Natural killer cell treated with Interleukin-12 subunit alpha and Interleukin-12 subunit beta and Interleukin-15 and Interleukin-18, amount 100 ng/mL, for 72 hours (primary cell): ENCODE measurements at regions not wholly inside any gene's neighbourhood (a gene's known extent, or its start where the extent isn't known, plus 50 kb on each side); places are given as distances from the start of the nearest gene placed in this dataset.

ENCODE experiments used
- ATAC-seq, 2 donors: fragments of 150-1000 bp; cut with Tn5 transposase in 1 of 2; sonication (Bioruptor Pico), chemical (Tn5 transposase) in 1 of 2; 2 replicates each; pipeline ENCODE4 v1.10.0; 2021
- DNase-seq: peaks from one replicate; pipeline ENCODE4 v3.0.0; 2022; ENCODE audit warnings: low spot score
- H3K27ac Mint-ChIP-seq, 2 donors: 1 replicate in 1 of 2; 2 replicates in 1 of 2; pipeline ENCODE4 v1.8.0; 2022; ENCODE audit warnings: mixed read lengths in 2 of 2, mild to moderate bottlenecking in 1 of 2, moderate library complexity in 1 of 2
- H3K27me3 Mint-ChIP-seq, 2 donors: 1 replicate in 1 of 2; 2 replicates in 1 of 2; pipeline ENCODE4 v1.8.0; 2022; ENCODE audit warnings: mixed read lengths in 2 of 2
- H3K36me3 Mint-ChIP-seq: one replicate; pipeline ENCODE4 v1.8.0; 2022; ENCODE audit warnings: mixed read lengths
- H3K4me1 Mint-ChIP-seq, 2 donors: 1 replicate in 1 of 2; 2 replicates in 1 of 2; pipeline ENCODE4 v1.8.0; 2022; ENCODE audit warnings: low read depth in 2 of 2, mixed read lengths in 2 of 2, mild to moderate bottlenecking in 1 of 2
- H3K4me3 Mint-ChIP-seq: one replicate; pipeline ENCODE4 v1.8.0; 2022; ENCODE audit warnings: mixed read lengths
- H3K9me3 Mint-ChIP-seq: 2 replicates; pipeline ENCODE4 v1.8.0; 2022; ENCODE audit warnings: mixed read lengths

DNA sequence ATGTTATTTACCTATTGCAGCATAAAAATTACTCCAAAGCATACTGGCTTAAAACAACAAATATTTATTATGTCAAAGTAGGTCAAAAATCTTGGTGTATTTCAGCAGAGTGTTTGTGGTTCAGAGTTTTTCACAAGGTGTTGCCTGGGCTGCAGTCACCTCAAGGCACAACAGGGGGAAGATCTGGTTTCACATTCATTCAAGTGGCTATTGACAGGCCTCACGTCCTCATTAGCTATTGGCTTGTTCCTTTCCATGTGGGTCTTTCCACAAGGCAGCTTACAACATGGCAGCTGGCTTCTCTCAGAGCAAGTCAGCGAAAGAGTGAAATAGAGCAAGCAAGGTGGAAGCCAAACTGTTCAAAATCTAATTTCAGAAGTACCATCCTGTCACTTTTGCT, 602.9 kb downstream of the OLFM4 start:
- Mint-ChIP-seq H3K4me1 (no peaks in the 10 kb centered on the region), H3K27ac (no peak overlapping the region), H3K36me3 (no peaks in the 10 kb centered on the region), H3K9me3 (peaks cover 10% of the 10 kb centered on the region), H3K27me3 (no peaks in the 10 kb centered on the region), H3K4me3 (no peak overlapping the region)
- no peak for ATAC-seq
- DNase-seq = no peak

DNA sequence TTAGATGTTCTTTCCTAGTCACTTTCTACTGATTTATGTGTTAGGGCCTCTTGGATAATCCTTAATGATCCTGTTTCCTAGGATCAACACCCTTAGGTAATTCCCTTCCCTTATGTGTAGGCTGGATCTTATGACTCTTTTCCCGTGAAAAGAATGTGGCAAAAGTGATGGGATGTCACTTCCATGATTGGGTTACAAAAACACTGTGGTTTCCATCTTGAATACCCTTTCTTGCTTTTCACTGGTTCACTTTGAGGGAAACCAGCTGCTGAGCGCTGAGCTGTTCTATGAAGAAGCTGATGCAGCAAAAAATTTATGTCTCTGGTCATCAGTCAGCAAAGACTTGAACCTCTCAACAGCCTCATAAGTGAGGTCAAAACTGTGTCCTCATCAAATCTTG, 609.4 kb downstream of the OLFM4 start:
- Mint-ChIP-seq H3K27ac (no peak overlapping the region), H3K9me3 (peaks cover 13% of the 10 kb centered on the region), H3K4me3 (no peak overlapping the region), H3K36me3 (no peaks in the 10 kb centered on the region), H3K27me3 (no peaks in the 10 kb centered on the region), H3K4me1 (no peaks in the 10 kb centered on the region)
- DNase-seq (no peak), ATAC-seq (no peak)

DNA sequence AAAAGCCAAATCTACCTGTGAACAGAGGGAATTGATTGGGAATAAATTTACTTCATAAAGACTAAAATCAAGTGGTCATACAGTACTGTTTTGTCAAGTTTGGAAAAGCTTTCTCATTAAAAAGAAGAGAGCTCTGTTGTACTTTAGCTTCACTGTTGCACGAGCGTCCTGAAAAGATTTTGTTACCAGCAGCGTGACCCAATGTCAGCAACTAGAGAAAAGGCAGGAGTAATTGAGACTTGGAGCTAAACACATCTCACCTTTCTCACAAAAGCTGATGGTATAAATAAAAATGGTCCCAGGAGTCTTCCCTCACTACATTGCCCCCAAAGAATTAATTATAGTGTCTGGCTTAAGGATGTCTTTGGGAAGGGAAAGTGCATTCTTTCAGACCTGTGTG, 613.7 kb downstream of the OLFM4 start:
- Mint-ChIP-seq H3K27ac (no peak overlapping the region), H3K36me3 (no peaks in the 10 kb centered on the region), H3K4me3 (no peak overlapping the region), H3K9me3 (peaks cover 20% of the 10 kb centered on the region), H3K27me3 (no peaks in the 10 kb centered on the region), H3K4me1 (no peaks in the 10 kb centered on the region)
- no peak for ATAC-seq
- DNase-seq = no peak

DNA sequence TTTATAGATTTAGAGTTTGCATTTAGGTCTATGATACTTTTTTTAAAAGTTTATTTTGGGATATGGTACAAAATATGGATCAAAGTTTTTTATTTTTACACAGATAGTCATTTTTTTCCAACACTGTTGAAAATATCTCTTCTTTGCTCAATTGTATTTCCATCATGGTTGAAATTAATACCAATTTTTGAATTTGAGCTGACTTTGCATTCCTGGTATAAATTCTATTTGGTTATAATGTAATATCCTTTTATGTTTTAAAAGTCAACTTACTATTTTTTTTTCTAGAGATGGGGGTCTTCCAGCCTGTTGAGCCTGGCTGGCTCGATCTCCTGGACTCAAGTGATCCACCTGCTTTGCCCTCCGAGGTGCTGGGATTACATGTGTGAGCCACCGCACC, 620.1 kb downstream of the OLFM4 start:
- no peak for DNase-seq
- Mint-ChIP-seq H3K4me1 (no peaks in the 10 kb centered on the region), H3K36me3 (no peaks in the 10 kb centered on the region), H3K4me3 (no peak overlapping the region), H3K9me3 (peaks cover 11% of the 10 kb centered on the region), H3K27me3 (no peaks in the 10 kb centered on the region), H3K27ac (no peak overlapping the region)
- no peak for ATAC-seq

DNA sequence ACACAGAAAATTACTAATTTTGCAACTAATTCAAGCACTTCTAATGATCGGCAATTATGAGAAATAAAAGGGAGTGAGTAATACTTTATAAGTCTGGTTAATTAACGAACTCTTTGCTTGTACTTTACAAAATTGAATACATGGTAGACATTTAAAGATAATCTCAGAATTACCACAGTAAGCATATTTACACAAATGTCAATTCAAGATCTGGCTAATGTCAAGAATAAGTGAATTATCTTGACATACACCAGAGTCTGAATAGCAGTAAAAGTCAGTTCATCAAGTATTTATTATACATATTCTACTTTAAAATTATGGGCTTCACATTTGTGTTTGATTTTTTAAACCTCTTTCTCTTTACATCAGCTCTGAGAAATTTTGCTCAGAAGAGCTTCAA, 643.4 kb downstream of the OLFM4 start:
- no peak for DNase-seq
- H3K27ac Mint-ChIP-seq = no peak overlapping the region

DNA sequence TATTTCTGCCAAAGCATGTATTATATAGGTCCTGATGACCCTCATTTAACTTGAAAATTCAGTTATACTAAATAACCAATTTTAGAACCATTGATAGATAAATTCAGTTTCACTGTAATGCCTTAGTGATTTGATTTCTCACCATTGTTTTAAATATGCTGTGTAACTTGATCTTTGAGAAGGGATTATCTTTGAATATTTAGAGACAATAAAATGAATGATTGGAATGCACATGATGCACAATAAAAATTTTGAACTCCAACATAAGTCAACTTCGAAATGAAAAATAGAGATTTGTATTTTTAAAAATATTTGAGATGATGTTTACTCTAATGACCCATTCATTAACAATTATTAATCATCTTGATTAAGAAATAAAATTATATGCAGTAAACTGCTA, 654.5 kb downstream of the OLFM4 start:
- DNase-seq (no peak), ATAC-seq (no peak)
- Mint-ChIP-seq H3K36me3 (peaks cover 9% of the 10 kb centered on the region), H3K27ac (no peak overlapping the region), H3K9me3 (peaks cover 14% of the 10 kb centered on the region), H3K4me3 (no peak overlapping the region), H3K27me3 (no peaks in the 10 kb centered on the region), H3K4me1 (no peaks in the 10 kb centered on the region)

More for the DNA sequence above, 643.4 kb downstream of the OLFM4 start:
- H3K27me3 Mint-ChIP-seq = no peaks in the 10 kb centered on the region
- H3K9me3 Mint-ChIP-seq = peaks cover 10% of the 10 kb centered on the region
- H3K4me1 Mint-ChIP-seq = no peaks in the 10 kb centered on the region
- H3K4me3 Mint-ChIP-seq = no peak overlapping the region
- ATAC-seq = no peak
- peaks cover 7% of the 10 kb centered on the region for H3K36me3 Mint-ChIP-seq

DNA sequence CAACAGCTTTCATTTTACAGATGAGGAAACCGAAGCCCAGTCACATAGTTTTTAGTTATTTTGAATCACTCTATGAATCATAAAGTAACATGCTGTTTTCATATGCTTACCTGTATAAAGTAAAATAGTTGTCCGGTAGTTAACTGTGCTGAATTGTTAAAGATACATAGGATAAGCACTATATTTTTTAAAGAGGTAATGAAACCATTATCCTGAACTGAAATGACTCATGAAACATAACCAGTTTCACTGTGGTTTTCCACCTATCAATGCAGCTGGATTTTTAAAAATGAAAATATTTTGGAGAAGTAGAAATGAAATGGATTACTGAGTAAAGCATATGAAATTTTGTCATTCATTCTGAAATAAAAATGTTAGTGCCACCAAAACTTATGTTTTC, 655.0 kb downstream of the OLFM4 start:
- Mint-ChIP-seq H3K4me3 (no peak overlapping the region), H3K36me3 (peaks cover 10% of the 10 kb centered on the region), H3K27ac (no peak overlapping the region)

DNA sequence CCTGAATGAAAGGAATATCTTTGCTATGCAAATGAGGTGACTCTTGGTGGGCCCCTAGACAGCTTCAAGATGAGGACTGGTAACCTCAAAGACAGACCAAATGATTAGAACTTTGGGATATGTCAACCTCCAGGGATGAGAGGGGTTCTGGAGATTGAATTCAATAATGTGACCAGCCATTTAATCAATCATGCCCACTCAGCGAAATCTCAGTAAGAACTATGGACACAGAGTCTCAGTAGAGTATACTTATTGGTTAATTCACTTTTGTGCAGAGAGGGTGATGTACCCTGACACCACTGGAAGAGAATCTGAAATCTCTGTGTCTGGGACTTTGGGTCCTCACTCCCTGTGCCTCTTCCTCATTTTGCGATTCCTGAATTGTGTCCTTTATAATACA, 662.8 kb downstream of the OLFM4 start:
- H3K27me3 Mint-ChIP-seq = no peaks in the 10 kb centered on the region
- ATAC-seq (no peak), DNase-seq (no peak)
- H3K9me3 Mint-ChIP-seq = peaks cover 17% of the 10 kb centered on the region
- H3K36me3 Mint-ChIP-seq = peaks cover 6% of the 10 kb centered on the region
- H3K4me1 Mint-ChIP-seq = no peaks in the 10 kb centered on the region
- no peak overlapping the region for H3K27ac Mint-ChIP-seq
- H3K4me3 Mint-ChIP-seq = no peak overlapping the region

More for the DNA sequence above, 655.0 kb downstream of the OLFM4 start:
- ATAC-seq (no peak), DNase-seq (no peak)
- peaks cover 18% of the 10 kb centered on the region for H3K9me3 Mint-ChIP-seq
- no peaks in the 10 kb centered on the region for H3K4me1 Mint-ChIP-seq
- H3K27me3 Mint-ChIP-seq = no peaks in the 10 kb centered on the region

DNA sequence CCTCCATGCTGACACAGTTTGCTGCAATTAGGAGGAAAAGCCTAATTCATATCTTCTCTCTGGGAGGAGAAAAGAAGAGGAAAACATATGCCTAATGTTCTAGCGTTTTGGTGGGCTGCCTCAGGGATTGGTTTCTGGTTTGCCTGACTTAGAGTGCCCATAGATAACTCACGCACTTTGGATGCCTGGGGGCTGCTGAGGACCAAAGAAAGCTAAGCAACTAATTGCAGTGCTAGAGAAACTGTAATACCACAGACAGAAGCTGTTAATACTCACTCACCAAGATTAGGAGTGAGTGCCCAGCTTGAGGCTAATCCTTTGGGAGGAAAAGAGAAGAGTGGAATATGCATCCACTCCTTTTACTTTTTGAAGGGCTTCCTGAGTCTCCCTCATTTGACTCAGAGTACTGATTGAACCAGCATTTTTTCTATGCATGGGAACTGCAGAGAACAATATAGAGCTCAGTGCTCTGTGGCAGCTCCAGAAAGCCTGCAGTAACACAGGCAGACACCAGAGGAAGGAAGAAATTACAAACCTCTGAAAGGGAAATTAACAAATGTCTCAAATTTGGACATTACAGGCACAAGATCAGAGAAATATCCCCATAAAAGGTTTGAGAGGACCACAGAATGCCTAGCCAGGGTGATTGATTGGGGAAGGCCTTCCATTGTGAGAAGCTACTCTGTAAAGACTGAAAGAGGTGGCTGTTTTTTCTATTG, 666.4 kb downstream of the OLFM4 start:
- ATAC-seq = no peak

DNA sequence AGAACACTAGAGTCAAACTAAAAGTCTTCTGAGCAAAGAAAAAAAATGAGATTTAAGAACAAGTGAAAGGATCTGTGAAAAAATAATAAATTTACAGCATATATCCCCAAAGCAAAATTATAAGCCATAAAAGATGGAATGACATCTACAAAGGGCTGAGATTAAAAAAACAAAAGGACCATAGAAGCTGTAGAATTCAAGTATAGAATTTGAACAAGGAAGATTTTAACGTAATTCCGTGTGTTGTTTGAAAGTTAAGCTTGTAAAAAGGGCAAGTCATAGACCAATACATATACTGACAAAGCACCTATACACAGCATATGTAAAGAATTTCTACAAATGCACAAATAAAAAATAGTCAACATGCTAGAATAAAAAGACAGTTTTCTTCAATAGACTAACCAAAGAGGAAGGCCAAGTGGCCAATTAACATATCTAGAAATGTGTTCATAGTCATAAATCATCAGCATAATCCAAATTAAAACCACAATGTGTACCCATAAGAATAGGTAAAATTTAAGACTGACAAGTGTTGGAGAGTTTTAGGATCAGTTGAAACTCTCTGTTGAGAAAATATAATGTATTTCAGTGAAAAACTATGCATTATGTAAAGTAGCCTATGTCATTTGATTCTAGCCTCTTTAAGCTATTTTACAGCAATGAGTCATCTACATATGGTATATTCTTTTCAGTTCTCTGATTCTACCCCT, 674.9 kb downstream of the OLFM4 start:
- Mint-ChIP-seq H3K27me3 (no peaks in the 10 kb centered on the region), H3K9me3 (peaks cover 14% of the 10 kb centered on the region), H3K4me1 (no peaks in the 10 kb centered on the region), H3K4me3 (no peak overlapping the region), H3K36me3 (peaks cover 7% of the 10 kb centered on the region), H3K27ac (no peak overlapping the region)
- DNase-seq (no peak), ATAC-seq (no peak)

More for the DNA sequence above, 666.4 kb downstream of the OLFM4 start:
- Mint-ChIP-seq H3K27ac (no peak overlapping the region), H3K36me3 (peaks cover 12% of the 10 kb centered on the region), H3K4me3 (no peak overlapping the region), H3K4me1 (no peaks in the 10 kb centered on the region), H3K27me3 (no peaks in the 10 kb centered on the region), H3K9me3 (peaks cover 18% of the 10 kb centered on the region)
- no peak for DNase-seq

DNA sequence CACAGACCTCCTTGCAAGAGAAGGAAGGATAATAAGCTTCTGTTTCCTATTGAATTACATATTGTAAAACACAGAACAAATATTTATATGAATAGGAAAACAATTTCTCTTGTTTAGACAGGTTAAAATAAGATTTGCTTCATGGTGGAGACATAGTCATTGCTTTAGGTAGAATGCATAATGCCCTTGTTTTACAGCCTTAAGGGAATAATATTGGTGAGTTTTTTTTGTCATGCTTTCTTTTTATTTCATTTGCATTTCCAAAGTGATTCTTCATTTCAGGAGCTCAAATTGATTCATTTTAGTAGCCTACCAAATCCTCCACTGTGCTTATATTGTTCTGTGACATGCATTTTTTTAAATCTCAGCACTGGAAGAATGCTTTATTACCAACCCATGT, 690.7 kb downstream of the OLFM4 start:
- H3K27ac Mint-ChIP-seq = no peak overlapping the region
- no peak for DNase-seq
- H3K27me3 Mint-ChIP-seq = no peaks in the 10 kb centered on the region
- no peak for ATAC-seq
- peaks cover 14% of the 10 kb centered on the region for H3K9me3 Mint-ChIP-seq
- H3K4me1 Mint-ChIP-seq = no peaks in the 10 kb centered on the region
- no peak overlapping the region for H3K4me3 Mint-ChIP-seq
- H3K36me3 Mint-ChIP-seq = peaks cover 6% of the 10 kb centered on the region

DNA sequence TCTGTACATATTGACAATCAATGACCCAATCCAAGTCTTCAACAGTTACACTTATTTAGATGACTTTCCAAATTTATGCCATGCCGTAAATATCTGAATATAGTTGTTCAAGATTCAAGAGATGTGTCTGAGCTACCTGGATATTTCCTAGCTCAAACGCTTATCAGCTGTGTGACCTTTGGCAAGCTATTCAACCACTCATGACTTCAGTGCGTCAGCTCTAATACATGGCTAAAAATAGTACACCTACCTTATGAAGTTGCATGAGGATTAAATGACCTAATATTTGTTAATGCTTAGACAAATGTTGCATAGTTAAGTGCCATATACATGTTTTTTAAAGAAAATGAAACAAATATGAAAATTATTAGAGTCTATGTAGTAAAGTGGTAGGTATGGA, 704.1 kb downstream of the OLFM4 start:
- ATAC-seq = no peak
- Mint-ChIP-seq H3K27me3 (no peaks in the 10 kb centered on the region), H3K27ac (no peak overlapping the region), H3K4me1 (no peaks in the 10 kb centered on the region), H3K36me3 (no peaks in the 10 kb centered on the region), H3K4me3 (no peak overlapping the region), H3K9me3 (peaks cover 15% of the 10 kb centered on the region)
- no peak for DNase-seq

DNA sequence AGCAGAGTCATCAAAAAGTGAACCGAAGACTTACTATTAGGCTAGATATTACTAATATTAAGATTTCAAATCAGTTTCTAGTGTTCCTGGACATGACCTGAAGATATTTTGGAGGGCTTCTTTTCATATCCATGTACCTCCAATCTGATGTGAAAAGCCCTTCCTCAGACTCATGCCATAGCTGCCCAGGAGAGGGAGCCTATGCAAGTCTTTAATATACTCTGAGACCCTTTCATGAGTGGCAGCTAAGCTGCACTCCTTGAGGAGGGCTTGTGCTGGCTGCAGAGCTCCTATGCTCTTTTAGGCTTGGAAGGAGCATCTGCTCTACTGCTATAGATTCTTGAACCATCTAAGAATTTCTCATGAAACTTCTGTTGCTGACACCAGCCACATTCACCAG, 715.3 kb downstream of the OLFM4 start:
- DNase-seq (no peak), ATAC-seq (no peak)
- Mint-ChIP-seq H3K27me3 (no peaks in the 10 kb centered on the region), H3K9me3 (peaks cover 17% of the 10 kb centered on the region), H3K27ac (no peak overlapping the region), H3K36me3 (peaks cover 5% of the 10 kb centered on the region), H3K4me1 (no peaks in the 10 kb centered on the region), H3K4me3 (no peak overlapping the region)

DNA sequence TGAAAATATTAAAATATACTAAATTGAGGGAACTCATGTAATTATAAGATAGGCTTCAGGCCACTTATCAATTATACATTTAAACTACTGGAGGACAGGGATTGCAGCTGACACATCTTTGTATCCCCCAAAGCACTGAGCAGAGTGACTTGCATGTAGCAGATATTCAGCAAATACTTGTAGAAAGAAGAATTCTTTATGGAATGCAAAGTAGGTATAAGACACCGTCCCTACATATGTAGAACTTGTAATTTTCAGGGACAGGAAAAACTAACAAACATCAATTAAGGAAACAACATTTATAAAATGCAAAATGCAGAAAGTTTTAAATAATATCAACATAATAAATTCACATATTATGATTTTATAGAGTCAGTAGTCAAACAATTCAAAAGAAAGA, 719.2 kb downstream of the OLFM4 start:
- DNase-seq (no peak), ATAC-seq (no peak)
- H3K27ac Mint-ChIP-seq = no peak overlapping the region
- no peaks in the 10 kb centered on the region for H3K27me3 Mint-ChIP-seq
- no peak overlapping the region for H3K4me3 Mint-ChIP-seq
- H3K4me1 Mint-ChIP-seq = no peaks in the 10 kb centered on the region
- H3K9me3 Mint-ChIP-seq = peaks cover 14% of the 10 kb centered on the region
- peaks cover 3% of the 10 kb centered on the region for H3K36me3 Mint-ChIP-seq
